ENCODE measurements at regions not wholly inside any gene's neighbourhood (a gene's known extent, or its start where the extent isn't known, plus 50 kb on each side); places are given as distances from the start of the nearest gene placed in this dataset.
"Not testable (repeated sequence)": the region's sequence is repeated elsewhere in the genome, so short reads cannot be mapped to it uniquely, and the experiment has no call there.

- not testable (repeated sequence) for TF ChIP-seq CTCF (IDR thresholded peaks at IDR 0.05; ENCODE audit: insufficient read depth, low read length, poor library complexity, severe bottlenecking); EZH2phosphoT487 (conservative IDR thresholded peaks at IDR 0.05; ENCODE audit: low read length)
Measured at GRCh38 chr20:30868271-30868670, 389.2 kb upstream of the DEFB115 start.

All from SU-DHL-6 (cell line).